HepG2 (cell line): ENCODE measurements at regions not wholly inside any gene's neighbourhood (a gene's known extent, or its start where the extent isn't known, plus 50 kb on each side); places are given as distances from the start of the nearest gene placed in this dataset.
A peak's percentile ranks its signal among the peaks of the same experiment; 100 is the strongest.

Source experiments
- ATAC-seq: fragments of 200-7000 bp; cut with Tn5 transposase; 3 replicates; pipeline ENCODE4 v1.9.1; 2020; ENCODE audit warnings: mild to moderate bottlenecking, moderate library complexity
- BruUV-seq: library from RNA; stranded (reverse); fragments of 400-500 nt; replicated peaks from 2 replicates; lab custom pipeline; 2021; lab: Mats Ljungman, UMichigan
- CTCF ChIA-PET: fragments of 300-600 bp; formaldehyde crosslinking; extraction: SDS; loops from one replicate; lab custom pipeline; 2021; ENCODE audit warnings: low total read pairs, inconsistent platforms, low intra/inter-chr PET ratio; lab: Yijun Ruan, JAX
- POLR2A ChIA-PET: fragments of 350-600 bp; sonication (Branson Sonifier 250); formaldehyde crosslinking; loops from one replicate; lab custom pipeline; 2020; ENCODE audit warnings: antibody characterized with exemption, inconsistent platforms; lab: Yijun Ruan, JAX
- DNase-seq: peaks from one replicate; pipeline ENCODE4 v3.0.0-alpha.2; 2015; ENCODE audit warnings: low spot score
- FAIRE-seq: peaks from 3 replicates; lab custom pipeline; 2011; peaks lifted over from hg19 to GRCh38; lab: Jason Lieb, UNC
- H2AFZ ChIP-seq: one replicate; pipeline ENCODE4 v1.6.1; 2011; ENCODE audit warnings: low read length, inconsistent platforms
- H3K27ac ChIP-seq: fragments of 300-600 bp; 3 replicates; pipeline ENCODE4 v1.8.0; 2011; ENCODE audit warnings: mixed run types, mild to moderate bottlenecking, mixed read lengths, low read length, inconsistent platforms; ENCODE audit not compliant: insufficient read depth; ENCODE audit errors: extremely low read length
- H3K27me3 ChIP-seq, 2 experiments: fragments of 200-600 bp in 1 of 2; 2 replicates in 1 of 2; 3 replicates in 1 of 2; pipeline versions ENCODE4 v1.6.0 to v1.8.0; 2011; ENCODE audit warnings: low read length in 2 of 2, mild to moderate bottlenecking in 2 of 2, moderate library complexity in 2 of 2, inconsistent platforms in 1 of 2; ENCODE audit not compliant: insufficient read depth in 2 of 2, control insufficient read depth in 1 of 2
- H3K36me3 ChIP-seq, 2 experiments: fragments of 200-600 bp in 1 of 2; replicated peaks in 1 of 2; 2 replicates in 1 of 2; 3 replicates in 1 of 2; pipeline versions ENCODE4 v1.5.1 to v1.8.0; 2011; ENCODE audit warnings: low read length in 2 of 2, inconsistent platforms in 1 of 2; ENCODE audit not compliant: insufficient read depth in 2 of 2, control insufficient read depth in 1 of 2
- H3K4me1 ChIP-seq: 2 replicates; pipeline ENCODE4 v1.5.1; 2012; ENCODE audit warnings: low read length, inconsistent platforms; ENCODE audit not compliant: insufficient read depth
- H3K4me2 ChIP-seq: 2 replicates; pipeline ENCODE4 v1.6.0; 2011; ENCODE audit warnings: low read depth, low read length, inconsistent platforms
- H3K4me3 ChIP-seq, 3 experiments: fragments of 200-600 bp in 1 of 3; sonication (generic), shearing (Covaris generic) in 1 of 3; replicated peaks in 1 of 3; 2 replicates each; pipeline ENCODE4 v1.5.1; 2011 to 2016; ENCODE audit warnings: low read length in 3 of 3, inconsistent platforms in 2 of 3, low read depth in 2 of 3, mild to moderate bottlenecking in 2 of 3, control low read depth in 1 of 3, mixed read lengths in 1 of 3; ENCODE audit not compliant: insufficient read depth in 1 of 3
- H3K79me2 ChIP-seq: one replicate; pipeline ENCODE4 v1.6.1; 2011; ENCODE audit warnings: low read length, inconsistent platforms; ENCODE audit not compliant: insufficient read depth
- H3K9ac ChIP-seq: 2 replicates; pipeline ENCODE4 v1.6.0; 2011; ENCODE audit warnings: mild to moderate bottlenecking, low read depth, low read length, inconsistent platforms; ENCODE audit not compliant: insufficient read depth
- H3K9me3 ChIP-seq: 2 replicates; pipeline ENCODE4 v1.5.1; 2012; ENCODE audit warnings: mild to moderate bottlenecking, low read length
- H4K20me1 ChIP-seq: 2 replicates; pipeline ENCODE4 v1.6.0; 2011; ENCODE audit warnings: inconsistent platforms, mild to moderate bottlenecking, low read length, moderate library complexity; ENCODE audit not compliant: insufficient read depth
- MAFF ChIP-seq: IDR thresholded peaks from 2 replicates; pipeline ENCODE4 v1.6.1; 2011; ENCODE audit warnings: low read depth, low read length, improper control_type of control experiment
- MAFK ChIP-seq, 2 experiments: IDR thresholded peaks in 1 of 2; conservative IDR thresholded peaks in 1 of 2; 2 replicates each; pipeline ENCODE4 v1.6.1; 2011; ENCODE audit warnings: improper control_type of control experiment in 2 of 2, low read length in 2 of 2
- MIER2 ChIP-seq: IDR thresholded peaks from 2 replicates; pipeline ENCODE4 v1.6.1; 2016; ENCODE audit warnings: missing biosample characterization, missing genetic modification reagents
- ZFP62 ChIP-seq: sonication (generic); formaldehyde crosslinking; IDR thresholded peaks from 2 replicates; pipeline ENCODE4 v1.4.0; 2020; ENCODE audit warnings: missing genetic modification reagents
- ZKSCAN8 ChIP-seq: IDR thresholded peaks from 2 replicates; pipeline ENCODE4 v1.6.1; 2016; ENCODE audit warnings: borderline replicate concordance, missing genetic modification reagents, missing compliant biosample characterization
- ZNF460 ChIP-seq: sonication (generic); formaldehyde crosslinking; IDR thresholded peaks from 2 replicates; pipeline ENCODE4 v1.5.1; 2020; ENCODE audit warnings: missing genetic modification reagents, mild to moderate bottlenecking, borderline replicate concordance
- ZNF616 ChIP-seq: sonication (generic); formaldehyde crosslinking; IDR thresholded peaks from 2 replicates; pipeline ENCODE4 v1.5.0; 2020; ENCODE audit warnings: low read depth, mild to moderate bottlenecking, missing genetic modification reagents
- ZNF724P ChIP-seq: sonication (generic); formaldehyde crosslinking; IDR thresholded peaks from 2 replicates; pipeline ENCODE4 v1.8.0; 2022; ENCODE audit warnings: missing genetic modification reagents, borderline replicate concordance
- ZSCAN5A ChIP-seq: sonication (generic); formaldehyde crosslinking; IDR thresholded peaks from 2 replicates; pipeline ENCODE4 v1.8.0; 2022; ENCODE audit warnings: mild to moderate bottlenecking, missing genetic modification reagents, borderline replicate concordance
- WGBS: methylation state at CpG from one replicate; pipeline ENCODE4 v1.1.6; 2017; ENCODE audit warnings: low lambda C conversion rate; 5-methylcytosine and 5-hydroxymethylcytosine counted together
- in situ Hi-C: cut with HindIII; loops from 2 replicates; pipeline ENCODE4 v1.10.0; 2017; ENCODE audit warnings: low pct_unique_long_range_greater_than_20kb; ENCODE audit not compliant: extremely low pct_ligation_motif_present
- intact Hi-C: fragments of 100-400 bp; cut with micrococcal nuclease; formaldehyde crosslinking; loops from one replicate; pipeline ENCODE4 v1.10.0; 2022; ENCODE audit not compliant: unreplicated experiment
- TF ChIP-seq, protein P1 (sequence below): sonication (generic); formaldehyde crosslinking; IDR thresholded peaks from 2 replicates; pipeline ENCODE4 v1.4.0; 2020; ENCODE audit warnings: missing genetic modification reagents

DNA sequence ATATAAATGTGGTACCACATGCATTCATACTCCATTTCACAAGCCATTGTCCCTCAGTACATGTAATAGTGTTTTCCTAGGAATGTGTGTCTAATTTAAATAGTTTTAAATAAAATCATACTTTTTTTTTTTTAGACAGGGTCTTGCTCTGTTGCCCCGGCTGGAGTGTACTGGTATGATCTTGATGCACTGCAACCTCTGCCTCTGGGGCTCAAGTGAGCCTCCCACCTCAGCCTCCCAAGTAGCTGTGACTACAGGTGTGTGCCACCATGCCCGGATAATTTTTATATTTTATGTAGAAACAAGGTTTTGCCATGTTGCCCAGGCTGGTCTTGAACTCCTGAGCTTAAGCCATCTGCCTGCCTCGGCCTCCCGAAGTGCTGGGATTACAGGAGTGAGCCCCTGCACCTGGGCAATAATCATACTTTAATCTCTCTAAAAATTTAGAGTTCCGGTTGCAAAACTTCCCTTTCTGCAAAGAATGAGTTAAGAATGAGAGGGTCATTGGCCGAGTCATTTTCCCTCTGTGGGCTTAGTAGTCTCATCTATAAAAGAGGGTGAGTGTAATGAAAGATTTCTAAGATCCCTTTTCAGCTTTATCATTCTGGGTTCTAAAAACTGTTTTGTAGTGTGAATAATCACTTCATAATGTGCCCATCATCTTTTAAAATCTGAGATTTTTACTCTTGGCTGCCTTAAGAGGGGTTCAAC lies 116.0 kb upstream of the PELI1 start:
- no peaks in the 10 kb centered on the region for H3K9me3 ChIP-seq
- ChIA-PET CTCF (no interaction called here), POLR2A (no interaction called here)
- ATAC-seq (no peak), FAIRE-seq (no peak), DNase-seq (no peak)
- intact Hi-C loops (no loop called here), in situ Hi-C loops (no loop called here)
- no peaks in the 10 kb centered on the region for H3K79me2 ChIP-seq
- no peak overlapping the region for H2AFZ ChIP-seq
- H3K4me1 ChIP-seq, result peaks cover 8% of the 10 kb centered on the region; the same call in 1 of the 2 replicates
- no peak overlapping the region for H3K4me3 ChIP-seq
- no peak overlapping the region for H3K9ac ChIP-seq
- H3K4me2 ChIP-seq, result no peak overlapping the region
- H4K20me1 ChIP-seq, result no peaks in the 10 kb centered on the region
- H3K27me3 ChIP-seq, result peaks cover 2 to 17% of the 10 kb centered on the region in 2 experiments; a peak in 3 of 5 replicates
- H3K27ac ChIP-seq, result no peak overlapping the region
- 38% methylated on average over 6 of the region's 6 CpGs for WGBS
- BruUV-seq, result no TSS peak
- H3K36me3 ChIP-seq, result no peaks in the 10 kb centered on the region
- no peak for TF ChIP-seq ZFP62 (CRISPR knock-in tag)
- TF ChIP-seq ZNF724P (CRISPR knock-in tag), result no peak
- no peak for TF ChIP-seq ZKSCAN8 (CRISPR knock-in tag)
- TF ChIP-seq ZSCAN5A (CRISPR knock-in tag), result no peak
- TF ChIP-seq ZNF616 (CRISPR knock-in tag), result no peak
- TF ChIP-seq ZNF460 (CRISPR knock-in tag), result no peak

DNA sequence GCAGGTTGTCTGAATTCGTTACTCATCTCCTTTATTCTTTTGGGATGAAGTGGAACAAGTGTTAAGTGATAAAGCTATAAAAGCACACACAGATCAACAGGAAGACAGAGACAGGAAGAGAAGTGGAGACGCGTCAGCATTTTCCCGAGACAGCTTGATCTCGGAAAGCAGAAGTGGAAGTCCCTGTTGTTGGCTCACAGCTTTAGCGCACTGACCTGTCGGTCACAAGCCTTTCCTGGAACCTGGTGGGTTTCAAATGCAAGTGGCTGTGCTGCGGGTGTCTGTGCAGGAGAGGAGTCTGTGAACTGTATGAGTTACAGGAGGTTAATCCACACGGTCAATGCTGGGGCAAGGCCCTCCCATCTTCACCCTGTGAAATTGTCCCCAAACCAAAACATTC lies 116.6 kb upstream of the PELI1 start:
- H3K27me3 ChIP-seq, result peaks cover 2 to 17% of the 10 kb centered on the region in 2 experiments; a peak in 3 of 5 replicates
- no peak overlapping the region for H2AFZ ChIP-seq
- no peak overlapping the region; the same call in 1 of the 2 replicates for H3K4me2 ChIP-seq
- no peaks in the 10 kb centered on the region for H4K20me1 ChIP-seq
- H3K9ac ChIP-seq, result no peak overlapping the region
- H3K79me2 ChIP-seq, result no peaks in the 10 kb centered on the region
- DNase-seq (no peak), FAIRE-seq (no peak), ATAC-seq (no peak)
- intact Hi-C loops, result no loop called here
- no peak for TF ChIP-seq MIER2 (CRISPR knock-in tag)
- TF ChIP-seq, protein P1, sequence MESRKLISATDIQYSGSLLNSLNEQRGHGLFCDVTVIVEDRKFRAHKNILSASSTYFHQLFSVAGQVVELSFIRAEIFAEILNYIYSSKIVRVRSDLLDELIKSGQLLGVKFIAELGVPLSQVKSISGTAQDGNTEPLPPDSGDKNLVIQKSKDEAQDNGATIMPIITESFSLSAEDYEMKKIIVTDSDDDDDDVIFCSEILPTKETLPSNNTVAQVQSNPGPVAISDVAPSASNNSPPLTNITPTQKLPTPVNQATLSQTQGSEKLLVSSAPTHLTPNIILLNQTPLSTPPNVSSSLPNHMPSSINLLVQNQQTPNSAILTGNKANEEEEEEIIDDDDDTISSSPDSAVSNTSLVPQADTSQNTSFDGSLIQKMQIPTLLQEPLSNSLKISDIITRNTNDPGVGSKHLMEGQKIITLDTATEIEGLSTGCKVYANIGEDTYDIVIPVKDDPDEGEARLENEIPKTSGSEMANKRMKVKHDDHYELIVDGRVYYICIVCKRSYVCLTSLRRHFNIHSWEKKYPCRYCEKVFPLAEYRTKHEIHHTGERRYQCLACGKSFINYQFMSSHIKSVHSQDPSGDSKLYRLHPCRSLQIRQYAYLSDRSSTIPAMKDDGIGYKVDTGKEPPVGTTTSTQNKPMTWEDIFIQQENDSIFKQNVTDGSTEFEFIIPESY (CRISPR knock-in tag), result peak; percentile 61; the same call in 1 of the 2 replicates
- peak; percentile 61 to 73 for TF ChIP-seq MAFK (conservative IDR thresholded peaks at IDR 0.05 in 1 of 2, IDR thresholded peaks at IDR 0.05 in 1 of 2; ENCODE audit: low read length in 2 of 2)
- peak; percentile 53 for TF ChIP-seq MAFF
- in situ Hi-C loops, result no loop called here
- peaks cover 8% of the 10 kb centered on the region; the same call in 1 of the 2 replicates for H3K4me1 ChIP-seq
- H3K27ac ChIP-seq, result no peak overlapping the region
- H3K4me3 ChIP-seq, result no peak overlapping the region
- no peaks in the 10 kb centered on the region for H3K36me3 ChIP-seq
- WGBS, result 48% methylated on average over 9 of the region's 9 CpGs
- ChIA-PET CTCF (no interaction called here), POLR2A (no interaction called here)
- no peaks in the 10 kb centered on the region for H3K9me3 ChIP-seq
- BruUV-seq, result no TSS peak
